ENCODE measurements at regions not wholly inside any gene's neighbourhood (a gene's known extent, or its start where the extent isn't known, plus 50 kb on each side); places are given as distances from the start of the nearest gene placed in this dataset.

GRCh38 chr2:204250692-204251091 is 294.6 kb upstream of the PARD3B start:
- H2AFZ ChIP-seq (ENCODE audit: low read length): no peak overlapping the region
- no peak overlapping the region for H3K4me3 ChIP-seq (ENCODE audit: low read length, poor library complexity, severe bottlenecking)
- H3K27me3 ChIP-seq (ENCODE audit: insufficient read depth, low read length, poor library complexity, severe bottlenecking): peaks cover 35% of the 10 kb centered on the region
- no peaks in the 10 kb centered on the region for H3K9me3 ChIP-seq (ENCODE audit: insufficient read depth, low read depth, low read length)
- no peaks in the 10 kb centered on the region for H3K79me2 ChIP-seq (ENCODE audit: insufficient read depth, low read length)
- H4K20me1 ChIP-seq (ENCODE audit: insufficient read depth, low read length, poor library complexity, severe bottlenecking): no peaks in the 10 kb centered on the region
- H3F3A ChIP-seq (ENCODE audit: low read depth): no peaks in the 10 kb centered on the region
- no peaks in the 10 kb centered on the region for H3K4me1 ChIP-seq (ENCODE audit: insufficient read depth, low read length, poor library complexity, severe bottlenecking)
- TF ChIP-seq CTCF (conservative IDR thresholded peaks at IDR 0.05; ENCODE audit: low read length): no peak
- no peak for TF ChIP-seq EZH2phosphoT487 (IDR thresholded peaks at IDR 0.05; ENCODE audit: borderline replicate concordance)
- no peaks in the 10 kb centered on the region for H3K9me2 ChIP-seq (replicated peaks; ENCODE audit: low read depth, low read length)
- no peaks in the 10 kb centered on the region for H3K36me3 ChIP-seq (ENCODE audit: insufficient read depth, low read length)
- H3K9ac ChIP-seq (ENCODE audit: low read depth, low read length, poor library complexity, severe bottlenecking): no peak overlapping the region
- no peak overlapping the region for H3K4me2 ChIP-seq (ENCODE audit: low read depth, low read length, poor library complexity, severe bottlenecking)

- H3K9me2 ChIP-seq (replicated peaks; ENCODE audit: low read depth, low read length): no peaks in the 10 kb centered on the region
- H3K79me2 ChIP-seq (ENCODE audit: insufficient read depth, low read length): no peaks in the 10 kb centered on the region
- no peak overlapping the region for H3K4me3 ChIP-seq (ENCODE audit: low read length, poor library complexity, severe bottlenecking)
- no peak for TF ChIP-seq CTCF (conservative IDR thresholded peaks at IDR 0.05; ENCODE audit: low read length)
- TF ChIP-seq EZH2phosphoT487 (IDR thresholded peaks at IDR 0.05; ENCODE audit: borderline replicate concordance): no peak
- H2AFZ ChIP-seq (ENCODE audit: low read length): no peak overlapping the region
- no peaks in the 10 kb centered on the region for H3F3A ChIP-seq (ENCODE audit: low read depth)
- H4K20me1 ChIP-seq (ENCODE audit: insufficient read depth, low read length, poor library complexity, severe bottlenecking): no peaks in the 10 kb centered on the region
- H3K9ac ChIP-seq (ENCODE audit: low read depth, low read length, poor library complexity, severe bottlenecking): no peak overlapping the region
- H3K4me2 ChIP-seq (ENCODE audit: low read depth, low read length, poor library complexity, severe bottlenecking): no peak overlapping the region
- no peaks in the 10 kb centered on the region for H3K9me3 ChIP-seq (ENCODE audit: insufficient read depth, low read depth, low read length)
- no peaks in the 10 kb centered on the region for H3K4me1 ChIP-seq (ENCODE audit: insufficient read depth, low read length, poor library complexity, severe bottlenecking)
- peaks cover 35% of the 10 kb centered on the region for H3K27me3 ChIP-seq (ENCODE audit: insufficient read depth, low read length, poor library complexity, severe bottlenecking)
- no peaks in the 10 kb centered on the region for H3K36me3 ChIP-seq (ENCODE audit: insufficient read depth, low read length)
These were observed 293.9 kb upstream of the PARD3B start for GRCh38 chr2:204251158-204251997.

GRCh38 chr2:204251998-204252376 is 293.3 kb upstream of the PARD3B start:
- Histone ChIP-seq H3K79me2 (ENCODE audit: insufficient read depth, low read length) (no peaks in the 10 kb centered on the region), H3K4me2 (ENCODE audit: low read depth, low read length, poor library complexity, severe bottlenecking) (no peak overlapping the region)
- TF ChIP-seq EZH2phosphoT487 (IDR thresholded peaks at IDR 0.05; ENCODE audit: borderline replicate concordance) (no peak), CTCF (conservative IDR thresholded peaks at IDR 0.05; ENCODE audit: low read length) (no peak)

More at GRCh38 chr2:204251998-204252376, 293.3 kb upstream of the PARD3B start:
- H3K36me3 ChIP-seq (ENCODE audit: insufficient read depth, low read length): no peaks in the 10 kb centered on the region
- no peak overlapping the region for H2AFZ ChIP-seq (ENCODE audit: low read length)
- H3K9me2 ChIP-seq (replicated peaks; ENCODE audit: low read depth, low read length): no peaks in the 10 kb centered on the region
- no peaks in the 10 kb centered on the region for H3K4me1 ChIP-seq (ENCODE audit: insufficient read depth, low read length, poor library complexity, severe bottlenecking)
- H3K27me3 ChIP-seq (ENCODE audit: insufficient read depth, low read length, poor library complexity, severe bottlenecking): peaks cover 33% of the 10 kb centered on the region
- H3K9ac ChIP-seq (ENCODE audit: low read depth, low read length, poor library complexity, severe bottlenecking): no peak overlapping the region
- H3K9me3 ChIP-seq (ENCODE audit: insufficient read depth, low read depth, low read length): no peaks in the 10 kb centered on the region
- H3F3A ChIP-seq (ENCODE audit: low read depth): no peaks in the 10 kb centered on the region
- H4K20me1 ChIP-seq (ENCODE audit: insufficient read depth, low read length, poor library complexity, severe bottlenecking): no peaks in the 10 kb centered on the region
- no peak overlapping the region for H3K4me3 ChIP-seq (ENCODE audit: low read length, poor library complexity, severe bottlenecking)
